Neural progenitor cell (in vitro differentiated cells): ENCODE measurements at regions not wholly inside any gene's neighbourhood (a gene's known extent, or its start where the extent isn't known, plus 50 kb on each side); places are given as distances from the start of the nearest gene placed in this dataset.

ENCODE experiments used
- CTCF ChIP-seq: fragments of 200-600 bp; sonication (generic); IDR thresholded peaks from 2 replicates; pipeline ENCODE4 v1.5.1; 2017; ENCODE audit warnings: antibody characterized with exemption, mild to moderate bottlenecking
- EZH2 ChIP-seq: fragments of 200-600 bp; sonication (generic); IDR thresholded peaks from 2 replicates; pipeline ENCODE4 v1.6.1; 2017; ENCODE audit warnings: antibody characterized with exemption, mild to moderate bottlenecking, moderate library complexity
- EZH2phosphoT487 ChIP-seq: fragments of 200-600 bp; sonication (generic); IDR thresholded peaks from 2 replicates; pipeline ENCODE4 v1.6.1; 2017; ENCODE audit warnings: antibody characterized with exemption

- TF ChIP-seq CTCF (no peak), EZH2phosphoT487 (no peak), EZH2 (no peak)
Observed at GRCh38 chrX:87878926-87879325, 361.3 kb downstream of the KLHL4 start.
